Gastrocnemius medialis (tissue), 4 donors: ENCODE measurements at regions not wholly inside any gene's neighbourhood (a gene's known extent, or its start where the extent isn't known, plus 50 kb on each side); places are given as distances from the start of the nearest gene placed in this dataset.

Experiments
- ATAC-seq, 2 donors: fragments of 150-250 bp; one replicate each; pipeline ENCODE4 v1.9.1; 2016
- DNase-seq, 2 donors: peaks; one replicate each; pipeline ENCODE4 v3.0.0-alpha.2; 2019
- H3K27ac ChIP-seq, 4 donors: fragments of 200-600 bp; sonication (generic); 1 replicate in 1 of 4; 2 replicates in 3 of 4; pipeline ENCODE4 v1.5.1; 2016 to 2018; ENCODE audit warnings: mild to moderate bottlenecking in 2 of 4, moderate library complexity in 1 of 4
- H3K27me3 ChIP-seq, 3 donors: fragments of 200-600 bp; sonication (generic) in 2 of 3; 1 replicate in 1 of 3; 2 replicates in 2 of 3; pipeline versions ENCODE4 v1.5.1 to v1.6.0; 2016 to 2019; ENCODE audit warnings: mild to moderate bottlenecking in 1 of 3, moderate library complexity in 1 of 3
- H3K36me3 ChIP-seq, 2 donors: fragments of 200-600 bp; sonication (generic) in 1 of 2; one replicate each; pipeline ENCODE4 v1.5.1; 2017 to 2018
- H3K4me1 ChIP-seq, 2 donors: fragments of 200-600 bp; sonication (generic) in 1 of 2; one replicate each; pipeline ENCODE4 v1.5.1; 2016 to 2017; ENCODE audit warnings: mild to moderate bottlenecking in 2 of 2
- H3K4me3 ChIP-seq, 4 donors: fragments of 200-600 bp; sonication (generic) in 3 of 4; 1 replicate in 1 of 4; 2 replicates in 3 of 4; pipeline ENCODE4 v1.5.1; 2016 to 2019; ENCODE audit warnings: mild to moderate bottlenecking in 2 of 4
- H3K9me3 ChIP-seq, 3 donors: fragments of 200-600 bp; sonication (generic) in 2 of 3; 1 replicate in 1 of 3; 2 replicates in 2 of 3; pipeline ENCODE4 v1.5.1; 2016 to 2019
- CTCF ChIP-seq, 5 experiments: fragments of 450-650 bp in 3 of 5; fragments of 200-600 bp in 2 of 5; sonication (generic) in 2 of 5; IDR thresholded peaks in 4 of 5; conservative IDR thresholded peaks in 1 of 5; 1 replicate in 4 of 5; 2 replicates in 1 of 5; pipeline ENCODE4 v1.5.1; 2016 to 2019; ENCODE audit warnings: antibody characterized with exemption in 5 of 5, mild to moderate bottlenecking in 3 of 5, moderate library complexity in 3 of 5
- POLR2A ChIP-seq, 2 donors: fragments of 450-650 bp; IDR thresholded peaks; one replicate each; pipeline ENCODE4 v1.6.1; 2017; ENCODE audit warnings: antibody characterized with exemption in 2 of 2, mild to moderate bottlenecking in 2 of 2, moderate library complexity in 2 of 2
- in situ Hi-C, 4 donors: fragments of 200-750 bp; cut with MboI; loops; one replicate each; pipeline versions ENCODE4 v1.15.0 to v1.8.0; 2017; ENCODE audit warnings: low sequenced_read_pairs in 4 of 4
- intact Hi-C: fragments of 100-400 bp; cut with DNase I; formaldehyde crosslinking; loops from one replicate; pipeline ENCODE4 v1.15.1; 2023; ENCODE audit warnings: low total_unique reads

DNA sequence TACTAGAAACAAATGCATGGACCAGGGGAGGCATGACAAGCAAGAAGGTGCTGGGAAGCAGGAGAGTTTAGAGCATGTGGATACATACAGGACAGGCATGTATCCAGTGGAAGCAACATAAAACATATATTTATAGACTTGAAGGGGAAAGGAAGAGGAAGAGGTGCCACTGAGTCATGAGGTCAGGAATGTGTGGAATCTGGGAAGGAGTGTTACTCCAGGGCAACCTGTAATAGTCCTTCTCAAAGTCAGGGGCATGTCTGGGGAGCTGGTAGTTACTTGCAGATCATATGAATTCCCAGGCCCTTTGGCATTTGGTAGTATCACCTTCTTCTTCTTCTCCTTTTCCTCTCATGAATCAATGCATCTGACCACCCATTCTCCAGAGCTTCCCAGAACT, 246.6 kb downstream of the XPNPEP1 start:
- ATAC-seq (no peak), DNase-seq (no peak)
- Histone ChIP-seq H3K27me3 (no peaks in the 10 kb centered on the region), H3K36me3 (no peaks in the 10 kb centered on the region), H3K9me3 (no peaks in the 10 kb centered on the region), H3K4me3 (no peak overlapping the region), H3K4me1 (no peaks in the 10 kb centered on the region), H3K27ac (no peak overlapping the region)
- in situ Hi-C loops (no loop called here), intact Hi-C loops (no loop called here)
- no peak for TF ChIP-seq CTCF (IDR thresholded peaks at IDR 0.05 in 4 of 5, conservative IDR thresholded peaks at IDR 0.05 in 1 of 5)
- no peak for TF ChIP-seq POLR2A (IDR thresholded peaks at IDR 0.05)

GRCh38 chr10:109668703-109669102, 254.6 kb downstream of the XPNPEP1 start:
- Histone ChIP-seq H3K4me1 (no peaks in the 10 kb centered on the region), H3K27ac (no peak overlapping the region), H3K36me3 (no peaks in the 10 kb centered on the region), H3K9me3 (no peaks in the 10 kb centered on the region), H3K4me3 (no peak overlapping the region), H3K27me3 (no peaks in the 10 kb centered on the region)
- no peak for DNase-seq
- TF ChIP-seq CTCF (IDR thresholded peaks at IDR 0.05 in 4 of 5, conservative IDR thresholded peaks at IDR 0.05 in 1 of 5) (no peak), POLR2A (IDR thresholded peaks at IDR 0.05) (no peak)
- intact Hi-C loops, result no loop called here
- in situ Hi-C loops, result no loop called here
- ATAC-seq, result no peak

- Histone ChIP-seq H3K27ac (no peak overlapping the region), H3K36me3 (no peaks in the 10 kb centered on the region), H3K9me3 (no peaks in the 10 kb centered on the region), H3K4me1 (no peaks in the 10 kb centered on the region), H3K27me3 (no peaks in the 10 kb centered on the region), H3K4me3 (no peak overlapping the region)
- DNase-seq (no peak), ATAC-seq (no peak)
- in situ Hi-C loops, result no loop called here
- intact Hi-C loops, result no loop called here
- TF ChIP-seq CTCF (IDR thresholded peaks at IDR 0.05 in 4 of 5, conservative IDR thresholded peaks at IDR 0.05 in 1 of 5) (no peak), POLR2A (IDR thresholded peaks at IDR 0.05) (no peak)
These were observed 255.1 kb downstream of the XPNPEP1 start for GRCh38 chr10:109668154-109668665.

DNA sequence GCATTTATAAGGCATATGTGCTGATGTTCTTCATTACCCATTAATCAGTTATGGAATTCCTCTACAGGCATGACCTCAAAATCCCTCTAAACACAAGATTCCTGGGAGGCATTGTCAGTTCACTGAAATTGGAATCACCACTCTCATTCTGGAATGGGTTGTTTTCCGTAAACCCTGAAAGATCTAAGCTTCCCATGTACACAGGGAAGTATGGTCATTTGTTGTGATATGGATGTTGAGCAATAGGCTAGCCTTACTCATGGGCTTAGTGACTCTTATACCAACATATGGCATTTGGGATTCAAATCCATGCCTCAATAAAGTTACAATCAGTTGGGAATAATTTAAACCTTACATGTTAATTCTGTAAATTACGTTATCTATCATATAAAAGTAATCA, 258.0 kb downstream of the XPNPEP1 start:
- H3K36me3 ChIP-seq, result no peaks in the 10 kb centered on the region
- no peaks in the 10 kb centered on the region for H3K4me1 ChIP-seq
- H3K9me3 ChIP-seq, result no peaks in the 10 kb centered on the region
- DNase-seq, result no peak
- H3K27me3 ChIP-seq, result no peaks in the 10 kb centered on the region
- H3K4me3 ChIP-seq, result no peak overlapping the region
- intact Hi-C loops, result no loop called here
- no peak overlapping the region for H3K27ac ChIP-seq
- in situ Hi-C loops, result no loop called here
- no peak for ATAC-seq
- TF ChIP-seq POLR2A (IDR thresholded peaks at IDR 0.05) (no peak), CTCF (IDR thresholded peaks at IDR 0.05 in 4 of 5, conservative IDR thresholded peaks at IDR 0.05 in 1 of 5) (no peak)

GRCh38 chr10:109664554-109664953, 258.8 kb downstream of the XPNPEP1 start:
- intact Hi-C loops, result no loop called here
- ATAC-seq, result no peak
- TF ChIP-seq POLR2A (IDR thresholded peaks at IDR 0.05) (no peak), CTCF (IDR thresholded peaks at IDR 0.05 in 4 of 5, conservative IDR thresholded peaks at IDR 0.05 in 1 of 5) (no peak)

More at GRCh38 chr10:109664554-109664953, 258.8 kb downstream of the XPNPEP1 start:
- H3K36me3 ChIP-seq, result no peaks in the 10 kb centered on the region
- in situ Hi-C loops, result no loop called here
- no peak for DNase-seq
- H3K4me1 ChIP-seq, result no peaks in the 10 kb centered on the region
- no peaks in the 10 kb centered on the region for H3K9me3 ChIP-seq
- no peak overlapping the region for H3K27ac ChIP-seq
- no peak overlapping the region for H3K4me3 ChIP-seq
- H3K27me3 ChIP-seq, result no peaks in the 10 kb centered on the region
